K562 (cell line): ENCODE measurements at regions not wholly inside any gene's neighbourhood (a gene's known extent, or its start where the extent isn't known, plus 50 kb on each side); places are given as distances from the start of the nearest gene placed in this dataset.

ENCODE experiments used
- ATAC-seq: fragments of 200-7000 bp; cut with Tn5 transposase; 3 replicates; pipeline ENCODE4 v1.9.1; 2020; ENCODE audit warnings: moderate library complexity
- BruUV-seq: library from RNA; stranded (reverse); fragments of 400-500 nt; replicated peaks from 2 replicates; lab custom pipeline; 2021; lab: Mats Ljungman, UMichigan
- CTCF ChIA-PET: fragments of 300-600 bp; formaldehyde crosslinking; extraction: SDS; loops from one replicate; lab custom pipeline; 2021; ENCODE audit warnings: low intra/inter-chr PET ratio; lab: Yijun Ruan, JAX
- POLR2A ChIA-PET: fragments of 300-600, 350-650 bp; sonication (Branson Sonifier 250); formaldehyde crosslinking; extraction: SDS; loops from one replicate; lab custom pipeline; 2021; ENCODE audit warnings: antibody characterized with exemption, inconsistent platforms; lab: Yijun Ruan, JAX
- DNase-seq, 4 experiments: peaks; one replicate each; pipeline versions ENCODE4 v3.0.0 to v3.0.0-alpha.2; 2011 to 2018; ENCODE audit warnings: low spot score in 3 of 4, mixed read lengths in 3 of 4; ENCODE audit errors: extremely low read depth in 1 of 4
- FAIRE-seq: peaks from 2 replicates; lab custom pipeline; 2011; peaks lifted over from hg19 to GRCh38; lab: Jason Lieb, UNC
- H2AFZ ChIP-seq: 2 replicates; pipeline ENCODE4 v1.6.0; 2011; ENCODE audit warnings: low read depth, low read length, control low read depth, inconsistent platforms
- H3K27ac ChIP-seq: fragments of 200-600 bp; 3 replicates; pipeline ENCODE4 v1.8.0; 2011; ENCODE audit warnings: low read depth, mild to moderate bottlenecking, control low read depth, inconsistent platforms, low read length, moderate library complexity, mixed read lengths; ENCODE audit errors: extremely low read depth
- H3K27me3 ChIP-seq, 2 experiments: fragments of 300-600 bp in 1 of 2; 2 replicates in 1 of 2; 3 replicates in 1 of 2; pipeline versions ENCODE4 v1.6.0 to v1.8.0; 2011; ENCODE audit warnings: inconsistent platforms in 2 of 2, low read length in 2 of 2, mild to moderate bottlenecking in 1 of 2, mixed read lengths in 1 of 2, moderate library complexity in 1 of 2; ENCODE audit not compliant: control insufficient read depth in 2 of 2, insufficient read depth in 2 of 2
- H3K36me3 ChIP-seq: fragments of 300-600 bp; 3 replicates; pipeline ENCODE4 v1.8.0; 2011; ENCODE audit warnings: mild to moderate bottlenecking, low read length, inconsistent platforms; ENCODE audit not compliant: control insufficient read depth, insufficient read depth
- H3K4me1 ChIP-seq, 2 experiments: fragments of 200-600 bp in 1 of 2; replicated peaks in 1 of 2; 2 replicates in 1 of 2; 3 replicates in 1 of 2; pipeline versions ENCODE4 v1.5.1 to v1.8.0; 2011; ENCODE audit warnings: inconsistent platforms in 2 of 2, low read length in 2 of 2, mild to moderate bottlenecking in 1 of 2, mixed read lengths in 1 of 2, moderate library complexity in 1 of 2; ENCODE audit not compliant: control insufficient read depth in 2 of 2, insufficient read depth in 2 of 2
- H3K4me2 ChIP-seq: 2 replicates; pipeline ENCODE4 v1.6.1; 2011; ENCODE audit warnings: low read length, control low read depth, inconsistent platforms, mixed read lengths; ENCODE audit not compliant: insufficient read depth
- H3K4me3 ChIP-seq: fragments of 200-600 bp; sonication (generic), shearing (Covaris generic); 2 replicates; pipeline ENCODE4 v1.5.1; 2016; ENCODE audit warnings: control low read depth, inconsistent platforms
- H3K79me2 ChIP-seq: fragments of 200-600 bp; 3 replicates; pipeline ENCODE4 v1.8.0; 2011; ENCODE audit warnings: low read length, inconsistent platforms; ENCODE audit not compliant: control insufficient read depth, insufficient read depth
- H3K9ac ChIP-seq, 2 experiments: 2 replicates each; pipeline versions ENCODE4 v1.6.0 to v1.6.1; 2011; ENCODE audit warnings: low read depth in 2 of 2, low read length in 2 of 2, control low read depth in 1 of 2, inconsistent platforms in 1 of 2, mild to moderate bottlenecking in 1 of 2, mixed read lengths in 1 of 2; ENCODE audit not compliant: insufficient read depth in 1 of 2
- H3K9me1 ChIP-seq: one replicate; pipeline ENCODE4 v1.6.0; 2011; ENCODE audit warnings: inconsistent platforms, mild to moderate bottlenecking, low read length, moderate library complexity; ENCODE audit not compliant: control insufficient read depth, insufficient read depth
- H3K9me3 ChIP-seq: replicated peaks from 2 replicates; pipeline ENCODE4 v1.5.1; 2011; ENCODE audit warnings: low read depth, low read length, inconsistent platforms; ENCODE audit not compliant: control insufficient read depth, insufficient read depth
- H4K20me1 ChIP-seq: replicated peaks from 2 replicates; pipeline ENCODE4 v1.6.1; 2011; ENCODE audit warnings: low read length, inconsistent platforms, mixed read lengths; ENCODE audit not compliant: control insufficient read depth, insufficient read depth
- IRF2 ChIP-seq: sonication (generic); formaldehyde crosslinking; IDR thresholded peaks from 2 replicates; pipeline ENCODE4 v1.8.1; 2022; ENCODE audit warnings: mild to moderate bottlenecking, missing genetic modification reagents
- NFIC ChIP-seq: fragments of 450-650 bp; IDR thresholded peaks from 2 replicates; pipeline ENCODE4 v1.6.1; 2017; ENCODE audit warnings: mild to moderate bottlenecking, inconsistent platforms
- TCF7 ChIP-seq: sonication (generic); IDR thresholded peaks from 2 replicates; pipeline ENCODE4 v1.6.1; 2016; ENCODE audit warnings: antibody characterized with exemption, borderline replicate concordance
- ZNF75A ChIP-seq: fragments of 450-650 bp; formaldehyde crosslinking; IDR thresholded peaks from 2 replicates; pipeline ENCODE4 v1.4.0; 2020; ENCODE audit warnings: mild to moderate bottlenecking
- ZSCAN29 ChIP-seq: fragments of 450-650 bp; IDR thresholded peaks from 2 replicates; pipeline ENCODE4 v1.6.1; 2017
- WGBS: fragments of 100-300 bp; shearing (Covaris generic); methylation state at CpG from one replicate; pipeline ENCODE4 v1.1.6; 2016; ENCODE audit warnings: low coverage, mixed read lengths; ENCODE audit not compliant: insufficient coverage; ENCODE audit errors: missing lambda C conversion rate; 5-methylcytosine and 5-hydroxymethylcytosine counted together
- in situ Hi-C: fragments of 300-500 bp; cut with MboI; formaldehyde crosslinking; loops from 4 replicates; pipeline ENCODE4 v1.15.0; 2018; ENCODE audit warnings: inconsistent platforms, mixed read lengths
- intact Hi-C: fragments of 100-400 bp; cut with micrococcal nuclease; formaldehyde crosslinking; loops from 2 replicates; pipeline ENCODE4 v1.14.2; 2022
- TF ChIP-seq, protein P1 (sequence below): fragments of 450-650 bp; IDR thresholded peaks from 2 replicates; pipeline ENCODE4 v1.6.1; 2016; ENCODE audit warnings: borderline replicate concordance
- TF ChIP-seq, protein P2 (sequence below): IDR thresholded peaks from 2 replicates; pipeline ENCODE4 v1.6.1; 2011; ENCODE audit warnings: borderline replicate concordance, low read depth, mild to moderate bottlenecking, moderate library complexity, low read length; ENCODE audit not compliant: insufficient read depth, poor library complexity, severe bottlenecking
- TF ChIP-seq, protein P3 (sequence below): sonication (generic); formaldehyde crosslinking; IDR thresholded peaks from 2 replicates; pipeline ENCODE4 v1.8.1; 2023; ENCODE audit warnings: mild to moderate bottlenecking, missing genetic modification reagents, moderate library complexity

DNA sequence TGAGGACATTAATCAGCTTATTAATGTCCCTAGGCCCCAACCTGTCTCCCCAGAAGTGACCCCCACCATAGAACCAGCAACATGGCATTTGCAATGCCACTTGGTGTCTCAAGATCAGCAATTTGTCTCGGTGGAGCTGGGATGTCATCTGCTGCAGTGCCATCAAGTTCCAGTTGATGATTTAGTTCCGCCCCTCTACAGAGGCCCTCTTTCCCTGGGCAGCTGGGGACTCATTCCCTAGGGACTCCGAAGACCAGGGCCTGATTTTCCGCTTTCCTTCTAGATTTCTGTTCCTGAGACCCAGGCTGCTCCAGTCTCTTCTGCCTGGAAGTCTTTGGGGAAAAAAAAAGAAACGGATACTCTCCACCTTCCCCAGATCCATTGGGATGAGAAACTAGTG lies 122.5 kb upstream of the NANOS1 start:
- no peak overlapping the region for H2AFZ ChIP-seq
- peaks cover 0 to 11% of the 10 kb centered on the region in 2 experiments; a peak in 2 of 5 replicates for H3K27me3 ChIP-seq
- ChIA-PET POLR2A (no interaction called here), CTCF (no interaction called here)
- no peak for DNase-seq
- no peaks in the 10 kb centered on the region for H3K9me3 ChIP-seq
- no peak for ATAC-seq
- no TSS peak for BruUV-seq
- no peaks in the 10 kb centered on the region for H3K79me2 ChIP-seq
- in situ Hi-C loops (no loop called here), intact Hi-C loops (no loop called here)
- H3K36me3 ChIP-seq, result no peaks in the 10 kb centered on the region
- H3K9ac ChIP-seq, result no peak overlapping the region
- FAIRE-seq, result no peak
- H4K20me1 ChIP-seq, result no peaks in the 10 kb centered on the region
- no peak overlapping the region for H3K4me2 ChIP-seq
- no peak overlapping the region for H3K27ac ChIP-seq
- TF ChIP-seq, protein P1, sequence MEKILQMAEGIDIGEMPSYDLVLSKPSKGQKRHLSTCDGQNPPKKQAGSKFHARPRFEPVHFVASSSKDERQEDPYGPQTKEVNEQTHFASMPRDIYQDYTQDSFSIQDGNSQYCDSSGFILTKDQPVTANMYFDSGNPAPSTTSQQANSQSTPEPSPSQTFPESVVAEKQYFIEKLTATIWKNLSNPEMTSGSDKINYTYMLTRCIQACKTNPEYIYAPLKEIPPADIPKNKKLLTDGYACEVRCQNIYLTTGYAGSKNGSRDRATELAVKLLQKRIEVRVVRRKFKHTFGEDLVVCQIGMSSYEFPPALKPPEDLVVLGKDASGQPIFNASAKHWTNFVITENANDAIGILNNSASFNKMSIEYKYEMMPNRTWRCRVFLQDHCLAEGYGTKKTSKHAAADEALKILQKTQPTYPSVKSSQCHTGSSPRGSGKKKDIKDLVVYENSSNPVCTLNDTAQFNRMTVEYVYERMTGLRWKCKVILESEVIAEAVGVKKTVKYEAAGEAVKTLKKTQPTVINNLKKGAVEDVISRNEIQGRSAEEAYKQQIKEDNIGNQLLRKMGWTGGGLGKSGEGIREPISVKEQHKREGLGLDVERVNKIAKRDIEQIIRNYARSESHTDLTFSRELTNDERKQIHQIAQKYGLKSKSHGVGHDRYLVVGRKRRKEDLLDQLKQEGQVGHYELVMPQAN, result no peak
- TF ChIP-seq, protein P2, sequence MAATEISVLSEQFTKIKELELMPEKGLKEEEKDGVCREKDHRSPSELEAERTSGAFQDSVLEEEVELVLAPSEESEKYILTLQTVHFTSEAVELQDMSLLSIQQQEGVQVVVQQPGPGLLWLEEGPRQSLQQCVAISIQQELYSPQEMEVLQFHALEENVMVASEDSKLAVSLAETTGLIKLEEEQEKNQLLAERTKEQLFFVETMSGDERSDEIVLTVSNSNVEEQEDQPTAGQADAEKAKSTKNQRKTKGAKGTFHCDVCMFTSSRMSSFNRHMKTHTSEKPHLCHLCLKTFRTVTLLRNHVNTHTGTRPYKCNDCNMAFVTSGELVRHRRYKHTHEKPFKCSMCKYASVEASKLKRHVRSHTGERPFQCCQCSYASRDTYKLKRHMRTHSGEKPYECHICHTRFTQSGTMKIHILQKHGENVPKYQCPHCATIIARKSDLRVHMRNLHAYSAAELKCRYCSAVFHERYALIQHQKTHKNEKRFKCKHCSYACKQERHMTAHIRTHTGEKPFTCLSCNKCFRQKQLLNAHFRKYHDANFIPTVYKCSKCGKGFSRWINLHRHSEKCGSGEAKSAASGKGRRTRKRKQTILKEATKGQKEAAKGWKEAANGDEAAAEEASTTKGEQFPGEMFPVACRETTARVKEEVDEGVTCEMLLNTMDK, result no peak
- TF ChIP-seq TCF7 (no peak), IRF2 (CRISPR knock-in tag) (no peak), ZNF75A (no peak), ZSCAN29 (no peak), NFIC (no peak)
- TF ChIP-seq, protein P3, sequence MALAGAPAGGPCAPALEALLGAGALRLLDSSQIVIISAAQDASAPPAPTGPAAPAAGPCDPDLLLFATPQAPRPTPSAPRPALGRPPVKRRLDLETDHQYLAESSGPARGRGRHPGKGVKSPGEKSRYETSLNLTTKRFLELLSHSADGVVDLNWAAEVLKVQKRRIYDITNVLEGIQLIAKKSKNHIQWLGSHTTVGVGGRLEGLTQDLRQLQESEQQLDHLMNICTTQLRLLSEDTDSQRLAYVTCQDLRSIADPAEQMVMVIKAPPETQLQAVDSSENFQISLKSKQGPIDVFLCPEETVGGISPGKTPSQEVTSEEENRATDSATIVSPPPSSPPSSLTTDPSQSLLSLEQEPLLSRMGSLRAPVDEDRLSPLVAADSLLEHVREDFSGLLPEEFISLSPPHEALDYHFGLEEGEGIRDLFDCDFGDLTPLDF (CRISPR knock-in tag), result no peak
- H3K4me3 ChIP-seq, result no peak overlapping the region
- H3K9me1 ChIP-seq, result no peaks in the 10 kb centered on the region
- WGBS, result 0% methylated on average over 5 of the region's 5 CpGs
- H3K4me1 ChIP-seq, result peaks cover 0 to 5% of the 10 kb centered on the region in 2 experiments; a peak in 2 of 5 replicates
